GM23248 (cell line): ENCODE measurements at regions not wholly inside any gene's neighbourhood (a gene's known extent, or its start where the extent isn't known, plus 50 kb on each side); places are given as distances from the start of the nearest gene placed in this dataset.

ENCODE experiments used
- EZH2 ChIP-seq: fragments of 200-600 bp; sonication (generic); IDR thresholded peaks from 2 replicates; pipeline ENCODE4 v1.6.1; 2018; ENCODE audit warnings: antibody characterized with exemption, mild to moderate bottlenecking; ENCODE audit not compliant: insufficient read depth, poor library complexity, severe bottlenecking
- EZH2phosphoT487 ChIP-seq: fragments of 200-600 bp; sonication (generic); IDR thresholded peaks from 2 replicates; pipeline ENCODE4 v1.6.1; 2018; ENCODE audit warnings: antibody characterized with exemption, moderate library complexity, mild to moderate bottlenecking, low read depth; ENCODE audit not compliant: insufficient read depth

DNA sequence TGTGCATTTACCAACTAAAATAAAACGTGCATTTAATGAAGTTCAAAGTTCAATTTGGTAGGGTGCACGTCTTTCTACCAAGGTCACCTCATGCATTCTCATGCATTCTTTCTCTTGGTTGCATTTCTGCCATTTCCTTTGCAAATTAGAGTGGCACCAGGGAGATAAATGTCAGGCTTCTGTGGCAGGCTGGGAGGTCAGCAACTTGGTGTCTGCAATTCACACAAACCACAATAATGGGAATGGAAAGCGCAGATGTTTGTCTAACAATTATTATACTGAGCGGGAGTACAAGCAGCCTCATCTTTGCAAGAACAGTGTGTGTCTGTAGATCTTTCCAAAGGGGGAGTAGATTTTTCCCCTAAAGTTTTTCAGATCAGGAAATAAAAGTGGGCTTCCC lies 411.7 kb downstream of the DMRT2 start:
- TF ChIP-seq EZH2: no peak
- no peak for TF ChIP-seq EZH2phosphoT487
